ENCODE measurements at regions not wholly inside any gene's neighbourhood (a gene's known extent, or its start where the extent isn't known, plus 50 kb on each side); places are given as distances from the start of the nearest gene placed in this dataset.
A peak's percentile ranks its signal among the peaks of the same experiment; 100 is the strongest.

GRCh38 chr5:99928490-99928889, 606.7 kb upstream of the FAM174A start:
- DNase-seq (ENCODE audit: low read depth in 3 of 3, low spot score in 2 of 3), result no peak

GRCh38 chr5:99926463-99926862, 608.7 kb upstream of the FAM174A start:
- DNase-seq (ENCODE audit: low read depth in 3 of 3, low spot score in 2 of 3), result no peak

- DNase-seq (ENCODE audit: low read depth in 3 of 3, low spot score in 2 of 3), result no peak
These were observed 612.8 kb upstream of the FAM174A start for GRCh38 chr5:99922386-99922785.

GRCh38 chr5:99911971-99912370, 623.2 kb upstream of the FAM174A start:
- no peak for DNase-seq (ENCODE audit: low read depth in 3 of 3, low spot score in 2 of 3)

GRCh38 chr5:99906776-99907175, 628.4 kb upstream of the FAM174A start:
- DNase-seq (ENCODE audit: low read depth in 3 of 3, low spot score in 2 of 3), result no peak

GRCh38 chr5:99901972-99902371, 633.2 kb upstream of the FAM174A start:
- DNase-seq (ENCODE audit: low read depth in 3 of 3, low spot score in 2 of 3), result no peak

- DNase-seq (ENCODE audit: low read depth in 3 of 3, low spot score in 2 of 3), result peak; percentile 67 to 81 (median 80)
These were observed 634.8 kb upstream of the FAM174A start for GRCh38 chr5:99900302-99900852.

GRCh38 chr5:99879791-99880511, 655.2 kb upstream of the FAM174A start:
- no peak for DNase-seq (ENCODE audit: low read depth in 3 of 3, low spot score in 2 of 3)

GRCh38 chr5:99878830-99879229, 656.3 kb upstream of the FAM174A start:
- DNase-seq (ENCODE audit: low read depth in 3 of 3, low spot score in 2 of 3), result no peak

- no peak for DNase-seq (ENCODE audit: low read depth in 3 of 3, low spot score in 2 of 3)
These were observed 668.4 kb upstream of the FAM174A start for GRCh38 chr5:99866740-99867139.

GRCh38 chr5:99865159-99865558, 670.0 kb upstream of the FAM174A start:
- no peak for DNase-seq (ENCODE audit: low read depth in 3 of 3, low spot score in 2 of 3)

- DNase-seq (ENCODE audit: low read depth in 3 of 3, low spot score in 2 of 3), result no peak
These were observed 699.4 kb upstream of the FAM174A start for GRCh38 chr5:99835791-99836190.

- peak in 2 of 3 donors; percentile 9 to 13 for DNase-seq (ENCODE audit: low read depth in 3 of 3, low spot score in 2 of 3)
These were observed 708.0 kb upstream of the FAM174A start for GRCh38 chr5:99827136-99827535.

GRCh38 chr5:99817796-99818195, 717.4 kb upstream of the FAM174A start:
- no peak for DNase-seq (ENCODE audit: low read depth in 3 of 3, low spot score in 2 of 3)

GRCh38 chr5:99814321-99815063, 720.7 kb upstream of the FAM174A start:
- DNase-seq (ENCODE audit: low read depth in 3 of 3, low spot score in 2 of 3), result no peak

- DNase-seq (ENCODE audit: low read depth in 3 of 3, low spot score in 2 of 3), result no peak
These were observed 726.4 kb upstream of the FAM174A start for GRCh38 chr5:99808657-99809230.

GRCh38 chr5:99807346-99807745, 727.8 kb upstream of the FAM174A start:
- no peak for DNase-seq (ENCODE audit: low read depth in 3 of 3, low spot score in 2 of 3)

- no peak for DNase-seq (ENCODE audit: low read depth in 3 of 3, low spot score in 2 of 3)
These were observed 740.1 kb upstream of the FAM174A start for GRCh38 chr5:99795031-99795430.

- no peak for DNase-seq (ENCODE audit: low read depth in 3 of 3, low spot score in 2 of 3)
These were observed 746.7 kb upstream of the FAM174A start for GRCh38 chr5:99788482-99788881.

GRCh38 chr5:99775189-99775588, 760.0 kb upstream of the FAM174A start:
- no peak for DNase-seq (ENCODE audit: low read depth in 3 of 3, low spot score in 2 of 3)

GRCh38 chr5:99773290-99773689, 761.9 kb upstream of the FAM174A start:
- no peak for DNase-seq (ENCODE audit: low read depth in 3 of 3, low spot score in 2 of 3)

GRCh38 chr5:99771296-99771695, 763.9 kb upstream of the FAM174A start:
- DNase-seq (ENCODE audit: low read depth in 3 of 3, low spot score in 2 of 3), result no peak
